ENCODE measurements at regions not wholly inside any gene's neighbourhood (a gene's known extent, or its start where the extent isn't known, plus 50 kb on each side); places are given as distances from the start of the nearest gene placed in this dataset.
A peak's percentile ranks its signal among the peaks of the same experiment; 100 is the strongest.

DNA sequence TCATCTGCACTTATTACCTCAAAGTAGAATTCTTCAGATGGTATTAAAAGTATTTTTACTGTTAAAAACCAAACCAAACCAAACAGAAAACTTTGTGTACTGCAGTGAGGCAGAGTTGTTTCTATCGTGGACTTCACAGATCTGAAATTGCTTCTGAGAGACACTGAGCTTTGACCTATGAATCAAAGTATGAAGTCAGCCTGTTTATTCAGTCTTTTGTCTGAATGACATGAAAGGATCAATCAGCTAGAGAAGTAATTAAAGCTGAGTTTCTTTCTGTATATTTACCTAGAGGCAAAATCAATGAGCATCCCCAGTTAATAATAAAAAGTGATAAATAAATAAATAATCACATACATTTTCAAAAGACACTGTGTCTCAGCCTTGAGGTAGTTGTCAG lies 2121.0 kb downstream of the PCDH7 start:
- Mint-ChIP-seq H3K4me3 (peak overlapping the region; percentile 19), H3K9me3 (no peaks in the 10 kb centered on the region), H3K36me3 (no peaks in the 10 kb centered on the region), H3K4me1 (ENCODE audit: unreplicated experiment) (no peaks in the 10 kb centered on the region), H3K27ac (no peak overlapping the region), H3K27me3 (no peaks in the 10 kb centered on the region)
- DNase-seq (ENCODE audit: extremely low spot score, unreplicated experiment) = no peak
- TF ChIP-seq, protein P1, sequence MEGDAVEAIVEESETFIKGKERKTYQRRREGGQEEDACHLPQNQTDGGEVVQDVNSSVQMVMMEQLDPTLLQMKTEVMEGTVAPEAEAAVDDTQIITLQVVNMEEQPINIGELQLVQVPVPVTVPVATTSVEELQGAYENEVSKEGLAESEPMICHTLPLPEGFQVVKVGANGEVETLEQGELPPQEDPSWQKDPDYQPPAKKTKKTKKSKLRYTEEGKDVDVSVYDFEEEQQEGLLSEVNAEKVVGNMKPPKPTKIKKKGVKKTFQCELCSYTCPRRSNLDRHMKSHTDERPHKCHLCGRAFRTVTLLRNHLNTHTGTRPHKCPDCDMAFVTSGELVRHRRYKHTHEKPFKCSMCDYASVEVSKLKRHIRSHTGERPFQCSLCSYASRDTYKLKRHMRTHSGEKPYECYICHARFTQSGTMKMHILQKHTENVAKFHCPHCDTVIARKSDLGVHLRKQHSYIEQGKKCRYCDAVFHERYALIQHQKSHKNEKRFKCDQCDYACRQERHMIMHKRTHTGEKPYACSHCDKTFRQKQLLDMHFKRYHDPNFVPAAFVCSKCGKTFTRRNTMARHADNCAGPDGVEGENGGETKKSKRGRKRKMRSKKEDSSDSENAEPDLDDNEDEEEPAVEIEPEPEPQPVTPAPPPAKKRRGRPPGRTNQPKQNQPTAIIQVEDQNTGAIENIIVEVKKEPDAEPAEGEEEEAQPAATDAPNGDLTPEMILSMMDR (conservative IDR thresholded peaks at IDR 0.05) = no peak

DNA sequence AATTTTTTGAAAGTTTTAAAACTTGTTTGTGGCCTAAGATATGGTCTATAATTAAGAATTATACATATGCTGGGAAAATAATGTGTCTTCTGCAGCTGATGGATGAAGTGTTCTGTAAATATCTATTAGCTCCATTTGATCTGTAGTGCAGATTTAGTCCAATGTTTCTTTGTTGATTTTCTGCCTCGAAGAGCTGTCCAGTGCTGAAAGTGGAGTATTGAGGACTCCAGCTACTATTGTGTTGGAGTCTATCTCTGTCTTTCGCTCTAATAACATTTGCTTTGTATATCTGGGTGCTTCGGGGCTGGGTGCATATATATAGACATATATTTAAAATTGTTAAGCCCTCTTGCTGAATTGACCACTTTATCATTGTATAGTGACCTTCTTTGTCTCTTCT lies 2127.3 kb downstream of the PCDH7 start:
- Mint-ChIP-seq H3K4me3 (no peak overlapping the region), H3K36me3 (no peaks in the 10 kb centered on the region), H3K9me3 (no peaks in the 10 kb centered on the region), H3K27ac (no peak overlapping the region), H3K27me3 (no peaks in the 10 kb centered on the region), H3K4me1 (ENCODE audit: unreplicated experiment) (no peaks in the 10 kb centered on the region)
- TF ChIP-seq, protein P1 (conservative IDR thresholded peaks at IDR 0.05) = no peak
- DNase-seq (ENCODE audit: extremely low spot score, unreplicated experiment) = no peak

DNA sequence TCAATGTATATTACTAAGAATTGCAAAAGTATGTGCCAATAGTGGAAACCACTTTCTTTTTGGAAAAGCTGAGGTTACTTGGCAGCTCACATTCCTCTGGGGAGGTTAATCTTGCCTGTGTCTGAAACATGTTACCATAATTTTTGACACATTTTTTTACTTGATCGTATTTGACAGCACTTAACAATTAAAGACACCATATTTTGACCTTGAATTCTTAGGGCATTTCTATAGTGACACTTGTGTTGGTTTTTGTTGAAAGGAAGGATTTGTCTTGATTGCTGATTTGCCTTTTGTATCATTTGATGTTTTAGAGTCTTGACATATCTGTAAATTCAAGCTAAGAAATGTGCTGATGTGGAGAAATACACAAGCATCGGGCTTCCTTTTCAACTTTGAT lies 2135.5 kb downstream of the PCDH7 start:
- no peaks in the 10 kb centered on the region for H3K36me3 Mint-ChIP-seq
- TF ChIP-seq, protein P1 (conservative IDR thresholded peaks at IDR 0.05) = no peak
- H3K4me1 Mint-ChIP-seq (ENCODE audit: unreplicated experiment) = no peaks in the 10 kb centered on the region

DNA sequence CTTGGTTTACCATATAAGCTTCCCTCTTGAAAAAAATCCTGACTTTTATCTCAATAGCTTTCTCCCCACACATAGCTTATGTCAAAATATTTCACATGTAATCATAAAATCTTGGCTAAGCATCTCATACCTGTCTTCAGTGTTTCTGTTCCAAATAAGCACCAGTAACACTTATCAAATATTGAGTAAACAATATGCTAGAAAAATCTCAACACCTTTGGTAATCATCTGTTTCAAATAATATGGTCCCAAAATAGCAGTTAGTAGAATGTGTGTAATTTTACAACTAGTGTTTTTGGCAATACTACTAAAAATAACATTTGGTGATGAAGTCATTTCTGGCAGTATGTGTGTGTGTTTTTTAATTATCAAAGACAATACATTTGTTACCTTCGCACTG lies 2138.2 kb downstream of the PCDH7 start:
- Mint-ChIP-seq H3K4me3 (no peak overlapping the region), H3K27ac (no peak overlapping the region), H3K9me3 (no peaks in the 10 kb centered on the region), H3K4me1 (ENCODE audit: unreplicated experiment) (no peaks in the 10 kb centered on the region), H3K36me3 (no peaks in the 10 kb centered on the region), H3K27me3 (no peaks in the 10 kb centered on the region)
- no peak for DNase-seq (ENCODE audit: extremely low spot score, unreplicated experiment)
- TF ChIP-seq, protein P1 (conservative IDR thresholded peaks at IDR 0.05) = no peak

More for the DNA sequence above, 2135.5 kb downstream of the PCDH7 start:
- Mint-ChIP-seq H3K9me3 (no peaks in the 10 kb centered on the region), H3K27ac (no peak overlapping the region), H3K4me3 (no peak overlapping the region), H3K27me3 (no peaks in the 10 kb centered on the region)
- DNase-seq (ENCODE audit: extremely low spot score, unreplicated experiment) = no peak

DNA sequence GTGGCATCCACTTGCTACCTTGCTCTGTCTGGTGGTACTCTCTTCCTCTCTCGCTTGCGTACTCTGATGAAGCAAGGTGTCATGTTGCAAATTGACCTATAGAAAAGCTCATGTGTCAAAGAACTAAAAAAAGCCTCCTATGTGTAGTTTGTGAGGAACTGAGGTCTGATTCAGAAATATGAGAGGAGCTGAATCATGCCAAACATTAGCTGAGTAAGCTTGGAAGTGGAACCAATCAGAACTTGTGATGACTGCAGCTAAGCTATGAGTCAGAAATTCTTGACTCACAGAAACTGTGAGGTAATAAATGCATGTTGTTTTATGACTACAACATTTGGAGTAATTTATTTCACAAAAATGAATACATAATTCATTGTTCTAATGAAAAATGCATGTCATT lies 2138.8 kb downstream of the PCDH7 start:
- TF ChIP-seq, protein P1 (conservative IDR thresholded peaks at IDR 0.05) = no peak
- Mint-ChIP-seq H3K4me3 (no peak overlapping the region), H3K9me3 (no peaks in the 10 kb centered on the region), H3K27me3 (no peaks in the 10 kb centered on the region), H3K4me1 (ENCODE audit: unreplicated experiment) (no peaks in the 10 kb centered on the region), H3K36me3 (no peaks in the 10 kb centered on the region), H3K27ac (no peak overlapping the region)
- DNase-seq (ENCODE audit: extremely low spot score, unreplicated experiment) = no peak

DNA sequence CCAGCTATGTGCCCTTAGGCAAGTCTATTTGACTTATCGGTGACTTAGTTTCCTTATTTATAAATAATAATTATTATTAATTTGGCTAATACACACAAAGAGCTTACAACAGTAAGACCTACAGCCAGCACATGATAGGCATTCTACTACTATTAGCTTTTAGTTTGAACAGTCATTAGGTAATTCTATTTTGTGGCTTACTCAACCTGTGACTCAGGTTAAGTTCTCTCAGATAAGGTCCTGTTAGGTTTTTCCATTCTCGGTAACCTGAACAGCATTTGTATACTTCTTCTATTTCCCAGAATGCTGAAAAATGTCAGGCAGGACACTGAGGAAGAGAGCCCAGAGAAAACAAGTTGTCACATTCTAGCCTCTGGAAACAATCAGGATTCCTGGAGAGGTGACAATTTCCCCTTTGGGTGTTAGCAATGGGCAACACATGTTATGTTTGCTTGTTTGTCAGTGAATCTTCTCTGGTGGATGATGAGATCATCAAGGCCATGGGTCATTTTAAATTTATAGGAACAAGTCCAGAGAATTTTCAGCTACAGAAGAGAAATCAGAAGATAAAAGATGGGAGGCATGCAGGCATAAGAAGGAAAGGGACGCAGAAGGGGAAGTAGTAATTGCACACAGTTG lies 2144.7 kb downstream of the PCDH7 start:
- no peaks in the 10 kb centered on the region for H3K9me3 Mint-ChIP-seq
- no peaks in the 10 kb centered on the region for H3K27me3 Mint-ChIP-seq
- no peak overlapping the region for H3K4me3 Mint-ChIP-seq
- H3K4me1 Mint-ChIP-seq (ENCODE audit: unreplicated experiment) = no peaks in the 10 kb centered on the region
- no peaks in the 10 kb centered on the region for H3K36me3 Mint-ChIP-seq
- no peak overlapping the region for H3K27ac Mint-ChIP-seq
- DNase-seq (ENCODE audit: extremely low spot score, unreplicated experiment) = no peak
- TF ChIP-seq, protein P1 (conservative IDR thresholded peaks at IDR 0.05) = no peak

Data from type B pancreatic cell (in vitro differentiated cells).